Transverse colon (tissue), 4 donors: ENCODE measurements at regions not wholly inside any gene's neighbourhood (a gene's known extent, or its start where the extent isn't known, plus 50 kb on each side); places are given as distances from the start of the nearest gene placed in this dataset.

Source experiments
- EP300 ChIP-seq: sonication (generic); formaldehyde crosslinking; IDR thresholded peaks from one replicate; pipeline ENCODE4 v1.6.1; 2017; ENCODE audit warnings: antibody characterized with exemption, low read depth
- POLR2A ChIP-seq: fragments of 450-650 bp; IDR thresholded peaks from one replicate; pipeline ENCODE4 v1.6.1; 2016; ENCODE audit warnings: antibody characterized with exemption, mild to moderate bottlenecking, moderate library complexity
- POLR2AphosphoS5 ChIP-seq, 3 donors: sonication (generic); formaldehyde crosslinking; IDR thresholded peaks; one replicate each; pipeline ENCODE4 v1.6.1; 2016; ENCODE audit warnings: antibody characterized with exemption in 3 of 3
- TF ChIP-seq, protein P1 (sequence below), 5 experiments: fragments of 200-600 bp in 3 of 5; fragments of 450-650 bp in 2 of 5; sonication (generic) in 3 of 5; IDR thresholded peaks; 1 replicate in 2 of 5; 2 replicates in 3 of 5; pipeline ENCODE4 v1.5.1; 2016 to 2017; ENCODE audit warnings: antibody characterized with exemption in 5 of 5, inconsistent platforms in 3 of 5, mild to moderate bottlenecking in 2 of 5, moderate library complexity in 1 of 5

- TF ChIP-seq, protein P1, sequence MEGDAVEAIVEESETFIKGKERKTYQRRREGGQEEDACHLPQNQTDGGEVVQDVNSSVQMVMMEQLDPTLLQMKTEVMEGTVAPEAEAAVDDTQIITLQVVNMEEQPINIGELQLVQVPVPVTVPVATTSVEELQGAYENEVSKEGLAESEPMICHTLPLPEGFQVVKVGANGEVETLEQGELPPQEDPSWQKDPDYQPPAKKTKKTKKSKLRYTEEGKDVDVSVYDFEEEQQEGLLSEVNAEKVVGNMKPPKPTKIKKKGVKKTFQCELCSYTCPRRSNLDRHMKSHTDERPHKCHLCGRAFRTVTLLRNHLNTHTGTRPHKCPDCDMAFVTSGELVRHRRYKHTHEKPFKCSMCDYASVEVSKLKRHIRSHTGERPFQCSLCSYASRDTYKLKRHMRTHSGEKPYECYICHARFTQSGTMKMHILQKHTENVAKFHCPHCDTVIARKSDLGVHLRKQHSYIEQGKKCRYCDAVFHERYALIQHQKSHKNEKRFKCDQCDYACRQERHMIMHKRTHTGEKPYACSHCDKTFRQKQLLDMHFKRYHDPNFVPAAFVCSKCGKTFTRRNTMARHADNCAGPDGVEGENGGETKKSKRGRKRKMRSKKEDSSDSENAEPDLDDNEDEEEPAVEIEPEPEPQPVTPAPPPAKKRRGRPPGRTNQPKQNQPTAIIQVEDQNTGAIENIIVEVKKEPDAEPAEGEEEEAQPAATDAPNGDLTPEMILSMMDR (IDR thresholded peaks at IDR 0.05): no peak
- TF ChIP-seq EP300 (no peak), POLR2A (no peak), POLR2AphosphoS5 (IDR thresholded peaks at IDR 0.05) (no peak)
Measured at GRCh38 chr6:147833607-147834006, 325.1 kb downstream of the SAMD5 start.
